H9 (cell line): ENCODE measurements at regions not wholly inside any gene's neighbourhood (a gene's known extent, or its start where the extent isn't known, plus 50 kb on each side); places are given as distances from the start of the nearest gene placed in this dataset.

Experiments
- DNase-seq: peaks from one replicate; pipeline ENCODE4 v3.0.0-alpha.2; 2017
- H2AFZ ChIP-seq: one replicate; pipeline ENCODE4 v1.6.1; 2013; ENCODE audit warnings: mild to moderate bottlenecking, low read length, control low read depth, moderate library complexity
- H2AK5ac ChIP-seq: 2 replicates; pipeline ENCODE4 v1.6.1; 2013; ENCODE audit warnings: low read length, control low read depth, mixed read lengths; ENCODE audit not compliant: insufficient read length
- H2BK120ac ChIP-seq: one replicate; pipeline ENCODE4 v1.6.1; 2013; ENCODE audit warnings: low read depth, mild to moderate bottlenecking, low read length, control low read depth, inconsistent platforms; ENCODE audit not compliant: poor library complexity, severe bottlenecking
- H2BK12ac ChIP-seq: 2 replicates; pipeline ENCODE4 v1.6.1; 2013; ENCODE audit warnings: low read length, control low read depth, mixed read lengths, low read depth; ENCODE audit not compliant: insufficient read length
- H2BK15ac ChIP-seq: 2 replicates; pipeline ENCODE4 v1.6.1; 2013; ENCODE audit warnings: low read depth, low read length, control low read depth
- H2BK20ac ChIP-seq: one replicate; pipeline ENCODE4 v1.6.1; 2013; ENCODE audit warnings: low read depth, mild to moderate bottlenecking, low read length, control low read depth, inconsistent platforms; ENCODE audit not compliant: poor library complexity, severe bottlenecking
- H2BK5ac ChIP-seq: 2 replicates; pipeline ENCODE4 v1.6.1; 2013; ENCODE audit warnings: low read length, control low read depth, mixed read lengths; ENCODE audit not compliant: insufficient read length
- H3K14ac ChIP-seq: 2 replicates; pipeline ENCODE4 v1.6.1; 2013; ENCODE audit warnings: low read length, control low read depth; ENCODE audit not compliant: insufficient read depth
- H3K18ac ChIP-seq: 2 replicates; pipeline ENCODE4 v1.6.1; 2013; ENCODE audit warnings: low read depth, mild to moderate bottlenecking, mixed read lengths, low read length, control low read depth; ENCODE audit not compliant: insufficient read length
- H3K23ac ChIP-seq: 2 replicates; pipeline ENCODE4 v1.6.1; 2013; ENCODE audit warnings: low read length, control low read depth, mixed read lengths, low read depth; ENCODE audit not compliant: insufficient read length
- H3K23me2 ChIP-seq: 2 replicates; pipeline ENCODE4 v1.6.1; 2013; ENCODE audit warnings: low read depth, mild to moderate bottlenecking, mixed read lengths, low read length, control low read depth; ENCODE audit not compliant: insufficient read length, poor library complexity, severe bottlenecking
- H3K27ac ChIP-seq: 2 replicates; pipeline ENCODE4 v1.5.1; 2013; ENCODE audit warnings: low read length, control low read depth, mixed read lengths, low read depth; ENCODE audit not compliant: insufficient read length
- H3K27me3 ChIP-seq: 2 replicates; pipeline ENCODE4 v1.6.1; 2013; ENCODE audit warnings: low read length, control low read depth, inconsistent platforms; ENCODE audit not compliant: insufficient read depth
- H3K4ac ChIP-seq: 2 replicates; pipeline ENCODE4 v1.6.1; 2013; ENCODE audit warnings: low read depth, mild to moderate bottlenecking, control low read depth, inconsistent platforms, low read length, moderate library complexity
- H3K4me1 ChIP-seq: 2 replicates; pipeline ENCODE4 v1.6.1; 2013; ENCODE audit warnings: low read length, control low read depth, inconsistent platforms; ENCODE audit not compliant: insufficient read depth
- H3K4me2 ChIP-seq: 2 replicates; pipeline ENCODE4 v1.6.1; 2013; ENCODE audit warnings: low read length, control low read depth, mixed read lengths; ENCODE audit not compliant: insufficient read length, insufficient read depth
- H3K56ac ChIP-seq: 2 replicates; pipeline ENCODE4 v1.6.1; 2013; ENCODE audit warnings: low read depth, mild to moderate bottlenecking, mixed read lengths, low read length, control low read depth; ENCODE audit not compliant: insufficient read length
- H3K79me1 ChIP-seq: 2 replicates; pipeline ENCODE4 v1.6.1; 2013; ENCODE audit warnings: low read depth, mild to moderate bottlenecking, moderate library complexity, low read length, control low read depth, inconsistent platforms; ENCODE audit not compliant: insufficient read depth, poor library complexity, severe bottlenecking
- H3K79me2 ChIP-seq: 2 replicates; pipeline ENCODE4 v1.6.1; 2013; ENCODE audit warnings: low read length, control low read depth, inconsistent platforms; ENCODE audit not compliant: insufficient read depth
- H3K9ac ChIP-seq: 2 replicates; pipeline ENCODE4 v1.6.1; 2013; ENCODE audit warnings: low read length, control low read depth, mixed read lengths; ENCODE audit not compliant: insufficient read length; ENCODE audit errors: extremely low read depth
- H3K9me3 ChIP-seq: one replicate; pipeline ENCODE4 v1.6.1; 2013; ENCODE audit warnings: low read depth, low read length, inconsistent platforms; ENCODE audit not compliant: control insufficient read depth
- H3T11ph ChIP-seq: one replicate; pipeline ENCODE4 v1.6.1; 2013; ENCODE audit warnings: mild to moderate bottlenecking, low read length, control low read depth, inconsistent platforms
- H4K20me1 ChIP-seq: one replicate; pipeline ENCODE4 v1.6.1; 2013; ENCODE audit not compliant: control insufficient read depth, insufficient read length, insufficient read depth
- H4K5ac ChIP-seq: 2 replicates; pipeline ENCODE4 v1.6.1; 2013; ENCODE audit warnings: low read depth, mild to moderate bottlenecking, mixed read lengths, low read length, control low read depth; ENCODE audit not compliant: insufficient read length
- H4K8ac ChIP-seq: replicated peaks from 2 replicates; pipeline ENCODE4 v1.6.1; 2013; ENCODE audit warnings: low read length, control low read depth, mixed read lengths, low read depth; ENCODE audit not compliant: insufficient read length
- H4K91ac ChIP-seq: 2 replicates; pipeline ENCODE4 v1.6.1; 2013; ENCODE audit warnings: low read depth, mild to moderate bottlenecking, moderate library complexity, mixed read lengths, low read length, control low read depth; ENCODE audit not compliant: insufficient read length
- H3K27ac Mint-ChIP-seq, 3 experiments: 2 replicates in 2 of 3; 3 replicates in 1 of 3; pipeline ENCODE4 v1.8.0; 2020 to 2021; ENCODE audit warnings: mixed read lengths in 3 of 3, mild to moderate bottlenecking in 1 of 3, moderate library complexity in 1 of 3
- H3K27me3 Mint-ChIP-seq: 2 replicates; pipeline ENCODE4 v1.8.0; 2021; ENCODE audit warnings: low read depth, mild to moderate bottlenecking, moderate library complexity, mixed read lengths
- H3K36me3 Mint-ChIP-seq, 3 experiments: 2 replicates in 2 of 3; 3 replicates in 1 of 3; pipeline ENCODE4 v1.8.0; 2020 to 2021; ENCODE audit warnings: low read depth in 3 of 3, mixed read lengths in 3 of 3; ENCODE audit not compliant: insufficient read depth in 1 of 3
- H3K4me1 Mint-ChIP-seq, 2 experiments: 2 replicates each; pipeline ENCODE4 v1.8.0; 2020; ENCODE audit warnings: mixed read lengths in 2 of 2
- H3K4me3 Mint-ChIP-seq, 2 experiments: 2 replicates in 1 of 2; 3 replicates in 1 of 2; pipeline ENCODE4 v1.8.0; 2020 to 2021; ENCODE audit warnings: mild to moderate bottlenecking in 2 of 2, mixed read lengths in 2 of 2, moderate library complexity in 1 of 2
- H3K9me3 Mint-ChIP-seq, 2 experiments: 2 replicates in 1 of 2; 3 replicates in 1 of 2; pipeline ENCODE4 v1.8.0; 2020; ENCODE audit warnings: mild to moderate bottlenecking in 2 of 2, mixed read lengths in 2 of 2, moderate library complexity in 1 of 2
- WGBS: extraction: QIAGEN DNeasy Blood & Tissue Kit; methylation state at CpG from one replicate; pipeline ENCODE4 v1.1.7; 2013; ENCODE audit warnings: missing lambda C conversion rate, low lambda C conversion rate, mixed read lengths; ENCODE audit not compliant: insufficient read length; ENCODE audit errors: extremely low coverage; 5-methylcytosine and 5-hydroxymethylcytosine counted together
- TF ChIP-seq, protein P1 (sequence below): fragments of 200-600 bp; sonication (generic); conservative IDR thresholded peaks from 3 replicates; pipeline ENCODE4 v1.8.0; 2021; ENCODE audit warnings: antibody characterized with exemption, mild to moderate bottlenecking

DNA sequence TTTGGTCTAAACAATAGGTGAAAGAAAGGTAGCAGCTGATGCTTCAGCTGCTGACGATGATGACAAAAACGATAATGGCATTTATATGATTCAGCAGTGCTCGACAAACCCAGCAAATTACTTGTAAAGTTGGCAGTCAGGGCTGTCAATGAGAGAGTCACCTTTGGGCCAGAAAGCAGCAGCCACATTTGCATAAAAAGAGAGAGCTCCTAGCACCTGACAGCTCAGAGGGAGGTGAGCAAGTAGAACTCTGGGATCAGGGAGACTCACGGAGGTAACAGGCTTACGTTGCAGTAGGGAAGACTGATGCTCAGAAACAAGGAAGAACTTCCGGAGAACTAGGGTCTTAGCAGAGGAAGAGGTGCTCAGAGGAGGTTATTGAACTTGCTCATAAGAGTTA lies 291.9 kb upstream of the ZFHX3 start:
- Histone ChIP-seq H3T11ph (no peak overlapping the region), H2BK12ac (no peak overlapping the region), H3K4ac (no peak overlapping the region), H3K79me1 (no peaks in the 10 kb centered on the region), H3K14ac (no peak overlapping the region), H2AK5ac (no peak overlapping the region), H4K5ac (no peak overlapping the region), H3K4me2 (no peak overlapping the region), H4K91ac (no peak overlapping the region), H3K23ac (no peak overlapping the region), H3K27me3 (no peaks in the 10 kb centered on the region; the same call in 1 of the 2 replicates), H3K18ac (no peak overlapping the region), H3K27ac (no peak overlapping the region), H3K79me2 (no peaks in the 10 kb centered on the region), H2BK15ac (no peak overlapping the region), H2AFZ (no peak overlapping the region), H4K20me1 (no peaks in the 10 kb centered on the region), H3K9me3 (no peaks in the 10 kb centered on the region), H3K56ac (no peak overlapping the region), H3K9ac (no peak overlapping the region), H3K23me2 (no peaks in the 10 kb centered on the region), H2BK5ac (no peak overlapping the region), H2BK20ac (no peak overlapping the region), H2BK120ac (no peak overlapping the region), H3K4me1 (peaks cover 3% of the 10 kb centered on the region; the same call in 1 of the 2 replicates), H4K8ac (no peak overlapping the region)
- Mint-ChIP-seq H3K36me3 (no peaks in the 10 kb centered on the region), H3K27ac (no peak overlapping the region), H3K4me3 (no peak overlapping the region), H3K4me1 (peaks cover 7 to 9% of the 10 kb centered on the region in 2 experiments), H3K27me3 (peaks cover 12% of the 10 kb centered on the region), H3K9me3 (no peaks in the 10 kb centered on the region)
- TF ChIP-seq, protein P1, sequence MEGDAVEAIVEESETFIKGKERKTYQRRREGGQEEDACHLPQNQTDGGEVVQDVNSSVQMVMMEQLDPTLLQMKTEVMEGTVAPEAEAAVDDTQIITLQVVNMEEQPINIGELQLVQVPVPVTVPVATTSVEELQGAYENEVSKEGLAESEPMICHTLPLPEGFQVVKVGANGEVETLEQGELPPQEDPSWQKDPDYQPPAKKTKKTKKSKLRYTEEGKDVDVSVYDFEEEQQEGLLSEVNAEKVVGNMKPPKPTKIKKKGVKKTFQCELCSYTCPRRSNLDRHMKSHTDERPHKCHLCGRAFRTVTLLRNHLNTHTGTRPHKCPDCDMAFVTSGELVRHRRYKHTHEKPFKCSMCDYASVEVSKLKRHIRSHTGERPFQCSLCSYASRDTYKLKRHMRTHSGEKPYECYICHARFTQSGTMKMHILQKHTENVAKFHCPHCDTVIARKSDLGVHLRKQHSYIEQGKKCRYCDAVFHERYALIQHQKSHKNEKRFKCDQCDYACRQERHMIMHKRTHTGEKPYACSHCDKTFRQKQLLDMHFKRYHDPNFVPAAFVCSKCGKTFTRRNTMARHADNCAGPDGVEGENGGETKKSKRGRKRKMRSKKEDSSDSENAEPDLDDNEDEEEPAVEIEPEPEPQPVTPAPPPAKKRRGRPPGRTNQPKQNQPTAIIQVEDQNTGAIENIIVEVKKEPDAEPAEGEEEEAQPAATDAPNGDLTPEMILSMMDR = no peak
- no peak for DNase-seq
- WGBS = no CpG with 5 or more reads among the region's 6 CpGs
